ENCODE measurements at regions not wholly inside any gene's neighbourhood (a gene's known extent, or its start where the extent isn't known, plus 50 kb on each side); places are given as distances from the start of the nearest gene placed in this dataset.
"Not testable (repeated sequence)": the region's sequence is repeated elsewhere in the genome, so short reads cannot be mapped to it uniquely, and the experiment has no call there.

DNA sequence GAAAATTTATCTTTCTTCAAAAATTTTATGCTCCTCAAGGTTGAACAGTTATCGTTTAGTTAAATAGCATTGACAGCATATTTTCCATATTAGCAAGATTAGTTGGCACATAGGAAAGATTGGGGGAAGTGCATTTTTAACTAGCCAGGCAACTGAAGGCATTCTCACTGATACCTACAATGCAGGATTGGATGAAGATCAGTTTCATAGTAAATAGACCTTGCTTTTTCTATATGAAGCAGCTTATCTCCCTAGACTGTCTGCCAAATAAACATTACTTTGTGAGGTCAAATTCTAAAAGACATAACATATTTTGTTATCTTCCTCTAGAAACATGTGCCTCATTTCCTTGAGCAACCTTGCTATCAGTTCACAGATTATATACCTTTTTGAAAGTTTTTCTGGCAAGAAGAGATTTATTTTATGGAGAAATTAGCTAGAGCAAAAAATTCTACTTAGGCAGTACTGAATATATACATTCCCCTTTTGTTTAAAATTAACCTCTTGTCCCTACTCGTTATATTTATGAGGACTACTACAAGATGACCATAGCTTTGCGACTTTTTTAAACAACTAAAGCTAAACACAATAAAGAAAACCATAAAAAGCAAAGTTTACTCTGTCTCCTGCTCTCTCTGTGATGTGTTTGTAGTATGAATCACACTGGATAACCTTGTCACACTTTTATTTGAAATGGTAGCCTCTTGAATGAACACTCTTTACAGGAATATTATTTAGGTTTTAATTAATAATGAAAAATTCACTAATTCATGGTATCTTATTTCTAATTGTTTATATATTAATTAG lies 654.9 kb upstream of the TBL1XR1 start:
- no peak for TF ChIP-seq ZNF274 (IDR thresholded peaks at IDR 0.05; ENCODE audit: low read depth, low read length)
- H3K4me3 ChIP-seq (ENCODE audit: low read length) = no peak overlapping the region

DNA sequence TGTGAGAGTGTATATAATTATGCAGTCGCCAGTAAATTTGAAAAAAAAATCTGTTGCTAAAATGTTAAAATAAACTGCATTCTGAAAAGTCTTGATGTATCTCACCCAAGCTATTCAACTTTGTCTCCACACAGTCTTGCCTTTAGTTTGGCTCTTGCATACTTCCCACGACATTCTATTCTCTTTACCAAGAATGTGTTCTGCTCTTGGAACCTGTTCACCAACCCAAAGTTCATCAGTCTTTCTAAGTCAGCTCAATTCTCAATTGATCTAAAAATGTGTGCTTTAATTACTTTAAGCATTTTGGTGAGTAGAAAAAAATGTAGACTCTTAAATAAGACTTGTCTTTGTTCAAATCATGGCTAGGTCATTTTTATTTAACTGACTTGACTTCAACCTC lies 657.7 kb upstream of the TBL1XR1 start:
- H3K4me3 ChIP-seq (ENCODE audit: low read length) = no peak overlapping the region
- no peak for TF ChIP-seq ZNF274 (IDR thresholded peaks at IDR 0.05; ENCODE audit: low read depth, low read length)

- H3K4me3 ChIP-seq (ENCODE audit: low read length) = no peak overlapping the region
- no peak for TF ChIP-seq ZNF274 (IDR thresholded peaks at IDR 0.05; ENCODE audit: low read depth, low read length)
Measured at GRCh38 chr3:177860184-177860583, 662.9 kb upstream of the TBL1XR1 start.

- no peak for TF ChIP-seq ZNF274 (IDR thresholded peaks at IDR 0.05; ENCODE audit: low read depth, low read length)
- no peak overlapping the region for H3K4me3 ChIP-seq (ENCODE audit: low read length)
Measured at GRCh38 chr3:177862962-177863491, 665.7 kb upstream of the TBL1XR1 start.

DNA sequence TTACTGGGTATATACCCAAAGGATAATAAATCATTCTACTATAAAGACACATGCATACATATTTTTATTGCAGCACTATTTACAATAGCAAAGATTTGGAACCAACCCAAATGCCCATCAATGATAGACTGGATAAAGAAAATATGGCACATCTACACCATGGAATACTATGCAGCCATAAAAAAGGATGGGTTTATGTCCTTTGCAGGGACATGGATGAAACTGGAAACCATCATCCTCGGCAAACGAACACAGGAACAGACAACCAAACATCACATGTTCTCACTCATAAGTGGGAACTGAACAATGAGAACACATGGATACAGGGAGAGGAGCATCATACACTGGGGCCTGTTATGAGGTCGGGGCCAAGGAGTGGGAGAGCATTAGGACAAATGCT lies 665.0 kb upstream of the KCNMB2 start:
- not testable (repeated sequence) for H3K4me3 ChIP-seq (ENCODE audit: low read length)

GRCh38 chr3:177878192-177878591 lies 658.0 kb upstream of the KCNMB2 start:
- TF ChIP-seq ZNF274 (IDR thresholded peaks at IDR 0.05; ENCODE audit: low read depth, low read length) = no peak

DNA sequence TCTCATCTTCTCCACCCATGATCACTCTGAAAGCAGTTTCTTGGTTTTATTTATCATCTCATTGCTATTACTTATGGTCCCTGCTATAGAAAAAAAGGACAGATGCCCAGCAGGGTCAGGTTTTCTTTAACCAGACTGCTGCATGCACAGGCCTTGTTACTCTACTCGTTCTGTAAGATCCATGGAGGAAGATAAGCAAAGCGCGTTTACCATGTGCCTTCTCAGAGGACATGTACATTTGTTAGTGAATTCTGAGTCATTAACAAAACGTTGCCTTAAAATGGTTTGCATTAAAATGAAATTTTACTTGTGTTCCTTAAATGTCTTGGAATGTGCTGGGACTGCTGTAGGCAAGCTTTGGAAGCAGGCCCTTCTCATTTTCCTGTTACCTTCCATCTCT lies 657.3 kb upstream of the KCNMB2 start:
- no peak for TF ChIP-seq ZNF274 (IDR thresholded peaks at IDR 0.05; ENCODE audit: low read depth, low read length)
- H3K4me3 ChIP-seq (ENCODE audit: low read length) = no peak overlapping the region

More at GRCh38 chr3:177878192-177878591, 658.0 kb upstream of the KCNMB2 start:
- no peak overlapping the region for H3K4me3 ChIP-seq (ENCODE audit: low read length)

DNA sequence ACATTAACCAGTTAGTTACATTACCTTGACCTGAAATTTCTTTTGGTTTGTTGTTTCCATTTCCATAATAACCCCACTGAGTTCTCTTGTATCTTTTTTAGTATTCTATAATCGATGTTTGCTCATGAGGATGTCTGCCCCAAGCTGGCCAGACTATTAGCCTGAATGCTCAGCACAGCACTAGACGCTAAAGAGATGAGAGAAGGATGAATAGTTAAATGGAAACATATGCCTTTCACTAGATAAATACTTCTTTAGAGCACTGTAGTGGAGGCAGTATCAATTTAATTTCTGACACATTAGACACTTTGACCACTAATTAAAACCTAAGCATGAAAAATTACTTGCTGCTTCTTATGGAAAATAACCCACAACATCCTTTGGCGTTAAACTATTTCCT lies 654.9 kb upstream of the KCNMB2 start:
- TF ChIP-seq ZNF274 (IDR thresholded peaks at IDR 0.05; ENCODE audit: low read depth, low read length) = no peak
- no peak overlapping the region for H3K4me3 ChIP-seq (ENCODE audit: low read length)

DNA sequence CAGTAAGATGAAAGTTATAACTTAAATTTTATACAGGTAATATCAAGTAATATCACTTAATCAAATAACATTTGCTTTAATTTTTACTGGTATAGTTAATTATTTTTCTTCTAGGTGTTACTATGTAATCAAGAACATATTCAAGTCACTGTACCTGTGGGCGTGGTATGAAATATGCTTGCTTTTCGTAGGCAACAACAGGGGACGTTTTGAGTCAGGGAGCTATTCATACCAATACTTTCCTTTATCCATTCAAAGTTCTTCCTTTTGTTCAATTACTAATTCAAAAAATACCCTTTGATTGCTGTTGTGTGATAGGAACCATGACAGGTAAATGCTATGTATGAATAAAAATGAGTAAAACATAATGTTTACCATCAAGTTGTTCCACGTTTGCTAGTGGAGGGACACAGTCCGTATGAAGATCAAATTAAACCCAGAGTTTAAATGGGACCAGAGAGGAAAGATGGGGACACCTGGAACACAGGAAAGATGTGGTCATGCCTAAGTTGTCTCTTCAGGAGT lies 654.0 kb upstream of the KCNMB2 start:
- TF ChIP-seq ZNF274 (IDR thresholded peaks at IDR 0.05; ENCODE audit: low read depth, low read length) = no peak
- H3K4me3 ChIP-seq (ENCODE audit: low read length) = no peak overlapping the region

DNA sequence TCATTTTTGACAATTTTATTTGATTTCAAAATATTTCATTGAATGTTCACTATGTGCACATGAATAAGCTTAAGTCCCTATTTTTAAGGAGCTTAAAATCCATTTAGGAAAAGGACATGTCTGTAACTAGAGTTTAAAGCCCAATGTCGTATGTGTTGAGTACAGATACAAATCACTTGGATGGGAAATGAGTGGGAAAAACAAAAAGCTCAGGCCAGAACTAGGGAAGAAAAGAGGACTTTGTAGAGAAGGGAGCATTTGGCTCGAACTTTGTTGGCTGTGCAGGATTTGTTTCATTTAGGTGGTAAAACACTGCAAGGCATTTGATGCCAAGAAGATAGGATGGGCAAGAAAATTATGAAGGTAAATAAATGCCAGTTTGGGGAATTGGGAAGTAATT lies 653.1 kb upstream of the KCNMB2 start:
- no peak overlapping the region for H3K4me3 ChIP-seq (ENCODE audit: low read length)
- TF ChIP-seq ZNF274 (IDR thresholded peaks at IDR 0.05; ENCODE audit: low read depth, low read length) = no peak

GRCh38 chr3:177883957-177884356 lies 652.3 kb upstream of the KCNMB2 start:
- no peak for TF ChIP-seq ZNF274 (IDR thresholded peaks at IDR 0.05; ENCODE audit: low read depth, low read length)
- H3K4me3 ChIP-seq (ENCODE audit: low read length) = no peak overlapping the region

- H3K4me3 ChIP-seq (ENCODE audit: low read length) = no peak overlapping the region
- TF ChIP-seq ZNF274 (IDR thresholded peaks at IDR 0.05; ENCODE audit: low read depth, low read length) = no peak
Measured at GRCh38 chr3:177885063-177885462, 651.2 kb upstream of the KCNMB2 start.

- no peak for TF ChIP-seq ZNF274 (IDR thresholded peaks at IDR 0.05; ENCODE audit: low read depth, low read length)
- no peak overlapping the region for H3K4me3 ChIP-seq (ENCODE audit: low read length)
Measured at GRCh38 chr3:177886501-177886900, 649.7 kb upstream of the KCNMB2 start.

- H3K4me3 ChIP-seq (ENCODE audit: low read length) = no peak overlapping the region
- no peak for TF ChIP-seq ZNF274 (IDR thresholded peaks at IDR 0.05; ENCODE audit: low read depth, low read length)
Measured at GRCh38 chr3:177887475-177887874, 648.8 kb upstream of the KCNMB2 start.

- no peak overlapping the region for H3K4me3 ChIP-seq (ENCODE audit: low read length)
- no peak for TF ChIP-seq ZNF274 (IDR thresholded peaks at IDR 0.05; ENCODE audit: low read depth, low read length)
Measured at GRCh38 chr3:177889161-177889560, 647.1 kb upstream of the KCNMB2 start.

All from GM08714 (cell line).